ENCODE measurements at regions not wholly inside any gene's neighbourhood (a gene's known extent, or its start where the extent isn't known, plus 50 kb on each side); places are given as distances from the start of the nearest gene placed in this dataset.
"Not testable (repeated sequence)": the region's sequence is repeated elsewhere in the genome, so short reads cannot be mapped to it uniquely, and the experiment has no call there.

DNA sequence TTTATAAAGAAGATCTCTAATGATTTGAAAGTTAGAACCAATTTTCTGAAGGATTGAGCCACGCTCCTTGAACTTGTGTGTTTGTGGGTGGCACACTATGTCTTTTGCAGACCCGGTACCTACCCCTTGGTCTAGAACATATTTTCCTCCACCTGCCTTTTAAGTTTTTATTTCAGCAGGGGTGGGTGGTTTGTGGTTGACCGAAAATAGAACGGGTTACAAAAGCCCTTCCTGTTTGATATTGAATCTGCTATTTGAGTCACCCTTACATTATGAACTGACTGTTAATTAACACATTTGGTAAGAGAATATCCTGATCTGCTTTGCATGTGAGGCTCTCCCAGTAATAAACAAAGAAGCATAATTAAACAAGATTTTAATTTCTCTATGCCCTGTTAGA, 697.5 kb downstream of the GOLGA6L6 start:
- H3K36me3 Mint-ChIP-seq (ENCODE audit: low read depth); H3K4me1 Mint-ChIP-seq; H3K27ac Mint-ChIP-seq; H3K27me3 Mint-ChIP-seq; H3K9me3 Mint-ChIP-seq; ATAC-seq (replicated peaks); H3K4me3 Mint-ChIP-seq: not testable (repeated sequence)
